ENCODE measurements at regions not wholly inside any gene's neighbourhood (a gene's known extent, or its start where the extent isn't known, plus 50 kb on each side); places are given as distances from the start of the nearest gene placed in this dataset.
"Not testable (repeated sequence)": the region's sequence is repeated elsewhere in the genome, so short reads cannot be mapped to it uniquely, and the experiment has no call there.

DNA sequence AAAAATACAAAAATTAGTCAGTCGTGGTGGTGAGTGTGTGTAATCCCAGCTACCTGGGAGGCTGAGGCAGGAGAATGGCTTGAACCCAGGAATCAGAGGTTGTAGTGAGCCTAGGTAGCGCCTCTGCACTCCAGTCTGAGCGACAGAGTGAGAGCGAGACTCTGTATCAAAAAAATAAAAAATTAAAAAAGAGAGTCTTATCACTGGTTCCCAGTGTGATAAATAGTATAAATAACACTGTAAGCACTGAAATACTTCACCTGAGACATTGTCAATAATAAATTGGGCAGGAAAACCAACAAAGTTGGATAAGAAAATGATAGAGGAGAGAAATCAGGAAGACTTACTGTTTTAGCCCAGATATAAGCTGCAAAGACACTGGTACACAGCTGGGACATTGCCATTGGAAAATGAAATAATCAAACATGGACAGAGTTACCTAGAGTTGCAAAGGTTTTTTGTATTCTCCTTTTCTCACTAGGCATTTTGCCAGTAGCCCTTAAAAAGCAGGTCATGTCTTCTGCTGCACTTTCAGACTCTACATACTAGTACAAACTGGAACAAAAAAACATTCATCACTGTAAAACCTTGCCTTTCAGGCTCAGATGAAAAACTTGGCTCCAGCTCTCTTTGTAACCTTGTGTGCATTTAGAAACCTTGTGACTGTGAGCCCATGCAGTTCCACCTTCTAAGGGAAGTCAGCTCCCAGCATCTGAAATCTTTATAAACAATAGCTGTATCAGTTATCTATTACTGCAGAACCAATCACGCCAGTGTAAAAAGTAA is 55.0 kb upstream of the PPP1R2C start:
- TF ChIP-seq, protein P1, sequence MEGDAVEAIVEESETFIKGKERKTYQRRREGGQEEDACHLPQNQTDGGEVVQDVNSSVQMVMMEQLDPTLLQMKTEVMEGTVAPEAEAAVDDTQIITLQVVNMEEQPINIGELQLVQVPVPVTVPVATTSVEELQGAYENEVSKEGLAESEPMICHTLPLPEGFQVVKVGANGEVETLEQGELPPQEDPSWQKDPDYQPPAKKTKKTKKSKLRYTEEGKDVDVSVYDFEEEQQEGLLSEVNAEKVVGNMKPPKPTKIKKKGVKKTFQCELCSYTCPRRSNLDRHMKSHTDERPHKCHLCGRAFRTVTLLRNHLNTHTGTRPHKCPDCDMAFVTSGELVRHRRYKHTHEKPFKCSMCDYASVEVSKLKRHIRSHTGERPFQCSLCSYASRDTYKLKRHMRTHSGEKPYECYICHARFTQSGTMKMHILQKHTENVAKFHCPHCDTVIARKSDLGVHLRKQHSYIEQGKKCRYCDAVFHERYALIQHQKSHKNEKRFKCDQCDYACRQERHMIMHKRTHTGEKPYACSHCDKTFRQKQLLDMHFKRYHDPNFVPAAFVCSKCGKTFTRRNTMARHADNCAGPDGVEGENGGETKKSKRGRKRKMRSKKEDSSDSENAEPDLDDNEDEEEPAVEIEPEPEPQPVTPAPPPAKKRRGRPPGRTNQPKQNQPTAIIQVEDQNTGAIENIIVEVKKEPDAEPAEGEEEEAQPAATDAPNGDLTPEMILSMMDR (IDR thresholded peaks at IDR 0.05; ENCODE audit: low read depth, low read length): no peak
- no peak overlapping the region for H3K4me3 ChIP-seq (ENCODE audit: low read depth, low read length)
- in situ Hi-C loops (cut with HindIII; ENCODE audit: low sequenced_read_pairs): no loop called here
- no peak for DNase-seq (ENCODE audit: low read depth, low spot score)

DNA sequence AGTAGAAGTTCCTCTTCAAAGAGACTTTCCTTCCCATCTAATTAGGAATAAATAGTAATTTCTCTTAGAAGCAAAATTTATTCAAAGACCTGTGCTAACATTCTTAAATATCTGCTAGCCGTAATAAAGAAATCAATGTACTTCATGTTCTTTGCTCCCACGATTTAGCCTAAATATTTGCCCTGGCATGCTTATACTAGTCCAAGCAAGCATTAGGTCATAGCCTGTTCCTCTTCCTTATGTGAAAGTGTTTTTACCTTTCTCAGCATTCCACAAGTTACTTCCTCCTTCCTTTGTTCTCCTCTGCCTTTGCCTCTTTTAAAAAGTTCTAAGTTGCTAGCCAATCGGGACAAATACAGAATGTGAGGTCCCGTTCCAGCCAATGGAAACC is 55.6 kb upstream of the PPP1R2C start:
- H3K4me3 ChIP-seq (ENCODE audit: low read depth, low read length); in situ Hi-C loops (cut with HindIII; ENCODE audit: low sequenced_read_pairs); DNase-seq (ENCODE audit: low read depth, low spot score): not testable (repeated sequence)

DNA sequence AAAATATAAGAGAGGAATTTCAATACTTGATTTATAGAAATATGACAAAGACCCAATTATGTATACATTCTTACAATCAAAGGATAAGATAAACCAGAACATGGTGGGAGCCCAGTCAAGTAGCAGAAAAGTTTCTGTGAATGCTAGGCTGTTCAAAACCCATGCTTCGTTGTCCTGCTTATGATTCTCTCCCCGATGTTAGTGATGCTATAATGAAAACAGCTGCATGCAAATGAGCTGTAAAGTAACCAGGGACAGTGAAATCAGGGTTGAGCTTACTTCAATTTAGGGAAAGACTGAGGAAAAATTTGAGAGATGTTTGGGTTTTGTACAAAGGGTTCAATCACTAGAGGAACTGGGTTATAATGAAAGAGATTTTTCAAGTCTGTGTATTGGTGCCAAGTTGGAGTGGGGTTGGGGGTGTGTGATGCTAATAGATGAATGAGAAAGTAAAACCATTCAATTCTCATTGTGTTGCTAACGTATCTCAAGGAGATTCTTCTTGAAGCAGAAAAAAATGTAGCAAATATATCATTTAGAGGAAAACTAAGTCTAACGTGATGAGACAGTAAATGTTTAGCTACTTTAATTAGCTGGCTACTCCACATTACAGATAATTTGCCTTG is 59.3 kb upstream of the PPP1R2C start:
- no peak for DNase-seq (ENCODE audit: low read depth, low spot score)
- TF ChIP-seq, protein P1 (IDR thresholded peaks at IDR 0.05; ENCODE audit: low read depth, low read length): no peak
- in situ Hi-C loops (cut with HindIII; ENCODE audit: low sequenced_read_pairs): no loop called here
- H3K4me3 ChIP-seq (ENCODE audit: low read depth, low read length): no peak overlapping the region

DNA sequence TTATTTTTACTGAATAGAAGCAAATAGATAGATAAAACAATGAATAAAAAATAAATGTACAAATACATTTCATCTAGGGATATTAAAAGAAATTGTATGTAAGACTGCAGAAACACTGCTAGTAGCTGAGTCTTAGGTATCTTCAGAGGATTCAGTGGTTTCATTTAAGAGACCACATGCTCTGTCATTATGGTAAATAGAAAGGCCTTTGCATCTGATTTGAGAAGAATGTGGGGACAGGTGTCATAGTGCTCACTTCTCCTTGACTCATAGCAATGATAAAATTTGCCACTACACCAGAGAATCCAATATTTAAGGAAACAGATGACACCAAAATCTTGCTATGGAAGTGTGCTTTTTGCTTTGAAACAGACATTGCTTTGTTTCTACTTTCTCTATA is 59.8 kb upstream of the PPP1R2C start:
- in situ Hi-C loops (cut with HindIII; ENCODE audit: low sequenced_read_pairs): no loop called here
- no peak for DNase-seq (ENCODE audit: low read depth, low spot score)
- TF ChIP-seq, protein P1 (IDR thresholded peaks at IDR 0.05; ENCODE audit: low read depth, low read length): no peak
- H3K4me3 ChIP-seq (ENCODE audit: low read depth, low read length): no peak overlapping the region

DNA sequence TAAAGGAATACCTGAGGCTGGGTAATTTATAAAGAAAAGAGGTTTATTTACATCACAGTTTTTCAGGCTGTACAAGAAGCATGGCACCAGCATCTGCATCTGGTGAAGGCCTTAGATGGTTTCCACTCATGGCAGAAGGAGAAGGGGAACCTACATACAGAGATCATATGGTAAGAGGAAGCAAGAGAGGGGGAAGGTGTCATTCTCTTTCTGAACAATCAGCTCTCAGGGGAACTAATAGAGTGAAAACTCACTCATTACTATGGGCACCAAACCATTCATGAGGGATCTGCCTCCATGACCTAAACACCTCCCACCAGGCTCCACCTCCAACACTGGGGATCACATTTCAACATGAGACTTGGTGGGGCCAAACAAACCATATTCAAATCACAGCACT is 61.7 kb upstream of the PPP1R2C start:
- no peak overlapping the region for H3K4me3 ChIP-seq (ENCODE audit: low read depth, low read length)
- no peak for DNase-seq (ENCODE audit: low read depth, low spot score)
- TF ChIP-seq, protein P1 (IDR thresholded peaks at IDR 0.05; ENCODE audit: low read depth, low read length): no peak
- in situ Hi-C loops (cut with HindIII; ENCODE audit: low sequenced_read_pairs): no loop called here

DNA sequence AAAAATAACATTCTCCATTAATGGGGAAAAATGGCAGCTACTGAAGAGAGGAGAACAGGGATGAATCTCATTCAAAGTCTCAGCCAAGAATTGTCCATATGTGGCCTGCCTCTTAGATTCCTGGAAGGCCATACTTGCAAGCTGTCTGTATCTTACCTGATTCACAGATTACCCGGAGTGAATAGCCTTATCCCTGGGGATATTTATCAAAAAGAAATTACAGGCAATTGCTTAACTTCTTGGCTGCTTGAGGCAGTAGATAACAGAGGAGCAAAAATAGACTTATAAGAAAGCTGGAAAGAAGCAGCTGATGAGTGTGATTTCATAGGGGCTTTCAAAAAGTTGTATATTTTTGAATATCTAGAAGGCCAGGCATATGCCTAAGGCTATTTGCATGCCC is 68.8 kb upstream of the PPP1R2C start:
- TF ChIP-seq, protein P1 (IDR thresholded peaks at IDR 0.05; ENCODE audit: low read depth, low read length): no peak
- DNase-seq (ENCODE audit: low read depth, low spot score): no peak
- no peak overlapping the region for H3K4me3 ChIP-seq (ENCODE audit: low read depth, low read length)

DNA sequence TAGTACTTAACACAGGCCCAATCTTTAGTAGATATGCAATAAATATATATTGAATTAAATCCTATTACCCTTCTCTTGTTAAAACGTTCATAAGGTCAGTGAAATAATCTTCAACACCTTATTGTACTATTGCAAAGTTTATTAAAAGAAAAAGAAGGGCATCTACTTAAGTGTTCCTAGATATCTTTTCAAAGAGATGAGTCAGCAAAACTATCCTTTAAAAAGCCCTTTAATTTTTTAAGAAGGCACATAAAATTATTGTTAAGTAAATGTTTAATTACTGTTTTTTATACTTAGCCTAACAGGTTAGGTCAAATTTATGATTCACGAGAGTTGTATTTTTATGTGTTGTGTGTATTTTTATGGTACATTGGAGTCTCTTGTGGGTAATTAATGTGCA is 77.3 kb upstream of the PPP1R2C start:
- TF ChIP-seq, protein P1 (IDR thresholded peaks at IDR 0.05; ENCODE audit: low read depth, low read length): no peak
- no peak for DNase-seq (ENCODE audit: low read depth, low spot score)
- in situ Hi-C loops (cut with HindIII; ENCODE audit: low sequenced_read_pairs): no loop called here
- no peak overlapping the region for H3K4me3 ChIP-seq (ENCODE audit: low read depth, low read length)

More for the DNA sequence above, 68.8 kb upstream of the PPP1R2C start:
- in situ Hi-C loops (cut with HindIII; ENCODE audit: low sequenced_read_pairs): no loop called here
